HEK293 (cell line): ENCODE measurements at regions not wholly inside any gene's neighbourhood (a gene's known extent, or its start where the extent isn't known, plus 50 kb on each side); places are given as distances from the start of the nearest gene placed in this dataset.

ENCODE experiments used
- ZNF239 ChIP-seq: fragments of 450-650 bp; formaldehyde crosslinking; IDR thresholded peaks from 2 replicates; pipeline ENCODE4 v1.5.1; 2016; ENCODE audit warnings: missing biosample characterization, missing genetic modification characterization
- ZNF560 ChIP-seq: fragments of 450-650 bp; formaldehyde crosslinking; IDR thresholded peaks from 2 replicates; pipeline ENCODE4 v1.5.1; 2017; ENCODE audit warnings: missing biosample characterization, missing genetic modification characterization, borderline replicate concordance
- TF ChIP-seq, protein P1 (sequence below): fragments of 450-650 bp; formaldehyde crosslinking; IDR thresholded peaks from 2 replicates; pipeline ENCODE4 v1.5.1; 2016; ENCODE audit warnings: missing biosample characterization, missing genetic modification characterization

DNA sequence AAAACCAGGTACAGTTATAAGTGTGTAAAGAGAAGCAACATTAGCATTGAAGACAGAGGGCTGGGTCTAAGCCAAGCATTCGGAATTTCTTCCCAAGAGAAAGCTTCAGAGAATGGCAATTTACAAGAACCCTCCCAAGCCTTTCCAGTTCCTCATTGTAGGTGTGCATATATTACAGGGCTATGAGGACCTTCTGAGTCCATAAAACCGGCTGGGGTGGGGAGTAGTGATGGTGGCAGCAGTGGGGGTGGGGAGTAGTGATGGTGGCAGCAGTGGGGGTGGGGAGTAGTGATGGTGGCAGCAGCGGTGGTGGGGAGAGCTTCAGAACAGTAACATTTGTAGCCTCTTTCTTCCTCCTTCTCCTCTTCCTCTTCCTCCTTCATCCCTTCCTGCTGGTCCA lies 368.7 kb upstream of the UMPS start:
- TF ChIP-seq ZNF560 (tag by site-specific recombination) (no peak), ZNF239 (tag by site-specific recombination) (no peak)
- TF ChIP-seq, protein P1, sequence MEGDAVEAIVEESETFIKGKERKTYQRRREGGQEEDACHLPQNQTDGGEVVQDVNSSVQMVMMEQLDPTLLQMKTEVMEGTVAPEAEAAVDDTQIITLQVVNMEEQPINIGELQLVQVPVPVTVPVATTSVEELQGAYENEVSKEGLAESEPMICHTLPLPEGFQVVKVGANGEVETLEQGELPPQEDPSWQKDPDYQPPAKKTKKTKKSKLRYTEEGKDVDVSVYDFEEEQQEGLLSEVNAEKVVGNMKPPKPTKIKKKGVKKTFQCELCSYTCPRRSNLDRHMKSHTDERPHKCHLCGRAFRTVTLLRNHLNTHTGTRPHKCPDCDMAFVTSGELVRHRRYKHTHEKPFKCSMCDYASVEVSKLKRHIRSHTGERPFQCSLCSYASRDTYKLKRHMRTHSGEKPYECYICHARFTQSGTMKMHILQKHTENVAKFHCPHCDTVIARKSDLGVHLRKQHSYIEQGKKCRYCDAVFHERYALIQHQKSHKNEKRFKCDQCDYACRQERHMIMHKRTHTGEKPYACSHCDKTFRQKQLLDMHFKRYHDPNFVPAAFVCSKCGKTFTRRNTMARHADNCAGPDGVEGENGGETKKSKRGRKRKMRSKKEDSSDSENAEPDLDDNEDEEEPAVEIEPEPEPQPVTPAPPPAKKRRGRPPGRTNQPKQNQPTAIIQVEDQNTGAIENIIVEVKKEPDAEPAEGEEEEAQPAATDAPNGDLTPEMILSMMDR (tag by site-specific recombination), result no peak
